Stimulated activated CD4-positive, alpha-beta T cell treated with anti-CD3 and anti-CD28 coated beads, TNF-alpha, amount 100 ng/mL, for 48 hours (primary cell): ENCODE measurements at regions not wholly inside any gene's neighbourhood (a gene's known extent, or its start where the extent isn't known, plus 50 kb on each side); places are given as distances from the start of the nearest gene placed in this dataset.
A peak's percentile ranks its signal among the peaks of the same experiment; 100 is the strongest.
"Not testable (repeated sequence)": the region's sequence is repeated elsewhere in the genome, so short reads cannot be mapped to it uniquely, and the experiment has no call there.

Experiments
- DNase-seq, 3 donors: peaks; one replicate each; pipeline ENCODE4 v3.0.0-alpha.2; 2020; ENCODE audit warnings: low read depth in 3 of 3

DNA sequence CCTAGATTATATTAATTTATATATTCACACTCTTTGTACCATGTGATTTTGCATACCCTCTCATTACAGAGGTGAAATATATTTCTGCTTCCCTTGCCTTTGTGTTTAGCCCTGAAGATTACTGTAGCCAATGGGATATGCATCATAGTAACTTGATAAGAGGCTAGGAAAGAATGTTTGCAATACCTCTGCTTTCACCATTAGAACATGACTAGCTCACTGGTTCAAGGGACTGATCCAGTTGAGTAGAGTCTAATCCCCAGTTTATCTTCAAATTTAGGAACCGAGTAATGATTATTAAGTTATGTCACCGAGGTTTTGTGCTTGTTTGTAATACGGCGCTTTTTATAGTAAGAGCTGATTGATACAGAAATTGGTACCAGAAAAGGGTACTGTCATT lies 552.6 kb upstream of the GJE1 start:
- no peak for DNase-seq

DNA sequence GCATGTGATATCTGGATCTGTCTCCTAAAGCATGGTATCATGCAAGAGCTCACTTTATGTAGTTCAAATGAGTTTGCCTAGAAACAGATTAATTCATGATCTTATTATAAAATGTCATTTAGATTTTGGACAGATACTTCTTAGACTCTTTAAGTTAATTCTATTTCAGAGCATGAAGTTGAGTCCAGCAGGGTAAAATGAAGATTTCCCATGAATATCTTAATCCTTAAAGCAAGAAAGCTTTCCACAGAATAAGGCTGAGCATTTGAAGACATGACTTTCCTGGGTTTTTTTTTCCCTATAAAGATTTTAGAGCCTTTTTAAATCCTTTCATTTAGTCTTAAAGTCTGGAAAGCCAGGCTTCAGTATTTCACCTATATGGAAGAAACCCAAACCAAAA lies 556.0 kb upstream of the GJE1 start:
- DNase-seq: no peak

DNA sequence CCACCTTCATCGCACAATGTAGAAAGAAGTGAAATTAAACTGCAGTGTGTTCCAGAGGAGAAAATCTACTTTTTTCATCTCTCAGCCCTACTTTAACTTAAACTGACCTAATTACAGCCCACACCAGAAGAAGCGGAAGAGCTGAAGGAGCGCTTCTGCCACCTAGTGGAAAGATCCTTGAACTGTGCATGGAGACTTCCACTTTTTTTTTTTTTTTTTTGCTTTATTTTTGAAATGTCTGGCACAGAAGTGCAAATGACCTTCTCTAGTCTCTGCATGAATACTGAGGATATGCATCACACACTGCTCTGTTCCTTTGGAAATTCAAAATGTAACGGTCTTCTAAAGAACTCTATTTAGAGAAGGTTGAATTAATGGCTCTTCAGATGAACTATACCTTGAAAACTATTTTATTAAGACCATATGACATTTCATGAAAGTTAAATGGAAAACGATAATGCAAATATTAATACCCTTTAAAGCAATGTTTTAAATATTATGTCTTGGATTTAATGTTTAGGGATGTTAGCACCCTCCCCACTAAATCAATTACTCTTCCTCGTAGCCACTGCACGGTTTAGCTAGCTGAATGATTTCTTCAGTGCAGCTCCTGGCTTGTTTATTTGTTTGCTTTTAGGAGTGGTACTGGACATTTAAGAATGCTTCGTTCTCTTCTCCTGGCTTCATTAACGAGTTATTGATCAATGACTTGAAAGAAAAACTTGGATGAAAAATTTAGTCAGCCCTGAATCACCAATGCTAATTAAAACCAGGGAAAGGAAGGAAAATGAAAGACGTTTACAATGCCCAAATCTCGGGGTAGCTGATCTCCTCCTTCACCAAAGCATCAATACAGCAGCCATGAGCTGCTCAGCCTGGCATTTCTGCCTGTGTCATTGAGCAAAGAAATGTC lies 569.6 kb upstream of the GJE1 start:
- peak in 2 of 3 donors; percentile 29 to 35 for DNase-seq

DNA sequence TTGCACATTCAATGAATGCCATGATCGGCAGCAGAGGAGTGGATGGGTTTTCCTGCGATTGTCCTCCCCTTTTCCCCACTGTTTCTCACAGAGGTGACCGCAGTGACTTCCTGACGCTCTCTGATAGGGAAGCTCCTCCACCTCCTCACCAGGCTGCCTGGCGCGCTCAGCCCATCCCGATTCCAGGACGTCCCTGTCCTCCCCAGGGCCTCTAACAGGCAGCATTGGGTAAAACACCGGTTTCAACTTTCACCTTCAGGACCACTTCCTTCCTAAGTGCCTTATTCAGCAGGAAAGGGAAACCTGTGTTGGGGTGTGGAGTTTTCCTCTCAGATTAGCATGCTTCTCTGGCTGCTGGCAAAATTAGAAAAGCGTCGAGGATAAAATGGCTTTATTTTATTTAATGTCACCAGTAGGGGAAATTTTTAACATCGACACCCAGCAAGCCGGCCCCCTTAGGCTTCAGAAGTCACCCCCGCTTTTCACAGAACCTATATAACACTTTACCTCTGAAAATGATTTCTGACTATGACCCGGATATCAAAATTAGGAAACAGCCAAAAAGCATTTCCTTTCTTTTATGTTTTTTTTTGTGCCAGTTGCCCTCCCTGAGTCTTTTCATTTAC lies 570.4 kb upstream of the GJE1 start:
- DNase-seq: no peak

DNA sequence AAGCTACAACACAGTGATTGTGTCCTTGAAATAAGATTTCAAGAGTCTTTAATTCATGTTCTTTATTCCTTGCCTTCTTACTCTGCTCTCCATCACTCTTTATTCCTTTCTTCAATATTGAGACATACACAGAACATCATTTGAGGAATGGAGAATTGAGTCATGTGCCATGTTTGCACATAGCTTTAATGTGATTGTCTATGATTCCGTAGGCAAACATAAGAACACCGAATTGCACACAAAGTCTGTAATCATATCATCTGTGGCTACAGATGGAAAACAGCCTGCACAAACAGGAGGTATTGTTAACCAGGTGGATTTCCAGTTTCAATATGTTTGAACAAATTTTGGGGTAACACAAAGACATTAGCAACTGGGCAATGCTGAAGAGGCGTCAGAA lies 571.6 kb upstream of the GJE1 start:
- no peak for DNase-seq

DNA sequence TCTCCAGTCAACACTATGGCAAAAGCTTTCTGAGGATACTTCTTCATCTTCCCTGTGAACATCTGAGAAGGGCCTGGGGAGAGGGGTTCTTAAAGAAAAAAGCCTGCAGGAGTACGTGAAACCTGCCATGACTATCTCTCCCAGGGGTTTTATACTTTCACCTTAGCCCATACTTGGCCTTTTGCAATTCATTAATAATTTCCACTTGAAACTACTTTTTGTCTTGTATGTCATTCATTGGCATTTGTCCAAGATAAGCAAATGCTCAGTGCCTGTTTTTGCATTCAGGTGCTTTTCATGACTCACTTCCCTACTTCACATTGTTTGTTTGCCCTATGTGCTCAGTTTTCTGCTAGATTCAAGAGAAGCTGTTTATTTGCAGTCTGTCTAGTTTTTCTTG lies 580.3 kb upstream of the GJE1 start:
- DNase-seq: no peak

DNA sequence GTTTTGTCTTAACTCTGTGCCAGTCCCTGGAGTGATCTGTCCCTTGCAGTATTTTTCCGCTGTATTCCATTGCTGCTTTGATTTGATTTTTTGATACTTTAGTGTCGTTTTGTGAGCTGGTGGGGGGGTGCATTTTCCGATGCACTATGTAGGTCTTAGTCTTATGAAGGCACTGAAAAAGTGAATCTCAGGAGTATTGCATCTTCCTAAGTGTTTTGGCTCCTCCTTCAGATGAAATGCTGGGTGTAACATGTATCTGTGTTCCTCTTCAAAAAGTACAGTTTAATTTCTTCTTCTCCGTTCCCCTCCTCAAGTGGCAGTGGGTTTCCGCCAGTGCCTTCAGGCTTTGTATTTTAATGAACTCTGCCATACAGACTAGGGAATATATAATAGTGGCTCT lies 580.7 kb upstream of the GJE1 start:
- DNase-seq: no peak

DNA sequence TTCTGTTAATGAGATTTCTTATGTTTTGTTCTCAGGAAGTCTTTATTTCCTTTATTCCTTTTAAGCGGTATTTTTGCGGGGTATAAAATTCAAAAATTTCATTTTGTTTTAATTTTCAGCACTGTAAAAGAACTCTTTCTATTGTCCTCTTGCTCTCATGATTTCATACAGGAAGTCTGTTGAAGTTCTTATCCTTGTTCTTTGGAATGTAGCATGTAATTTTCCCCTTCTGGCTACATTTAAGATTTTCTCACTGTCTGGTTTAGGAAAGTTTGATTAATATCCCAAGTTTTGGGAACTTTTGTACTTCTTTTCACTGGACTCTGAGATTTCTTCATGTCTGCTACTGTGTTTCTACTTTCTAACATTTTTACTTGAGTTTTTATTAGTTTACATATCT lies 581.4 kb upstream of the GJE1 start:
- DNase-seq: no peak

DNA sequence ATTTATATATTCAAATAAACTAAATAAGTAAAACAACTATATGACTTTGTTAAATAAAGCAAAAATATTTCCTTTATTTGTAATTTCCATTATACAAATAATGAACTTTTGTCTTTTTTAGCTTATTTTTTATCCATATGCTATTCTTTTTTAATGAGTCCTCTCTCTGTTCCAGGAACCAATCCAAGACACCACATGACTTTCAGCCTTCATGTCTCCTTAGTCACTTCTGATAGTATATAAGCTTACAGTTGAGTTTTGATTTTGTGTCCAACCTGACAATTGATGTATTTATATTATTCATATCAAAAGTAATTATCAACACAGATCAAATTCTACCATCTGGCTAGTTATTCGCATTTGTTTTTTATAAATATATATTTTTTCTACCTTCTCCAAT lies 582.3 kb upstream of the GJE1 start:
- no peak for DNase-seq

DNA sequence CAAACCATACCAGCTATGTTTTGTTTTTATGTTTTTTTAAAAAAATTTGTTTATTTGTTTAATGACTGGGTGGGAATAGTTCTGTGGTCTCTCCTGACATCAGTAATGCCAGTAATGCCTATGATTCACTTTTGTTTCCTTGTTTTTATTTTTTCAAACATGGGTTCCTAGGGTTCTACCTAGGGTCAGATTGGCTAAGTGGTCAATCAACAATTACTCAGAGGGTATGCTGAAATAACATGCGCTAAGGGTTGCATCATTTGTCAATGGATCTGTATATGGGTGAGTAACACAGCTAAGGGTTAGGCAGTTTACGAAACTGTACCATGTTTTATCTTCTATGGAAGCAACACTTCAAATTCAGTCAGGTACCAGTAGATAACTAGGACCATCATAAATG lies 583.8 kb upstream of the GJE1 start:
- DNase-seq: no peak

DNA sequence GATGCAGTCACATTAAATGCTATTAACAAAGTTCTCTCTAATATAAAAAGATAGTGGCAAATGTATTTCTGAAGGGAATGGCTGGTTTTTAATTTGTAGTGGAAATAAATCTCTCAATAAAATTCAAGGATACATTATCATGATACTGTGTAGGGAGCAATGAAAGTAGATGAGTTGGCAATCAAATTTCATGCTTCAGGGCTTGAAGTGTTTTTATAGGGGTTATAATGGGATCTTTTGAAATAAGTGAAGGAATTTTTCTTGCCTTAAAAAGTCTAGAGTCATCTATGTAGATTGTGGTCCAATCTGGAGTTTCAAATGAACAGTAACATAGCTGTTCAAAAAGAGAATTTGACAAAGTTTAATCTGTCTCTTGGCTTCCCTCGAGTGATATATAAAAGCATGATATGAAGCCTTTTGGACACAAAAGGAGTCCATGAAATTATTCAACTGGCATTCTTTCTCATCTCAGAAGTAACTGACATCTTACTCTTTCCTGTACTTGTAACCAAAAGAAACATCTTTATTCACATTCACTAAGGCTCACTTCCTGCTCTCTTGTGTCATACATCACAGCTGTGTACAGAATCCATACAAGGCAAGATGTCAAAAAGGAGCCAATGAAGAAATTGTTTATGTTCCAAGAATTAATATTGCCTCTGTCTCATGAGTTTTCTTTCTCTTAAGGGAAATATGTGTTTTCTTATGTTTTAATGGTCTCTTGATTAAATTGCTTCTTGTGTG lies 591.0 kb upstream of the GJE1 start:
- no peak for DNase-seq

DNA sequence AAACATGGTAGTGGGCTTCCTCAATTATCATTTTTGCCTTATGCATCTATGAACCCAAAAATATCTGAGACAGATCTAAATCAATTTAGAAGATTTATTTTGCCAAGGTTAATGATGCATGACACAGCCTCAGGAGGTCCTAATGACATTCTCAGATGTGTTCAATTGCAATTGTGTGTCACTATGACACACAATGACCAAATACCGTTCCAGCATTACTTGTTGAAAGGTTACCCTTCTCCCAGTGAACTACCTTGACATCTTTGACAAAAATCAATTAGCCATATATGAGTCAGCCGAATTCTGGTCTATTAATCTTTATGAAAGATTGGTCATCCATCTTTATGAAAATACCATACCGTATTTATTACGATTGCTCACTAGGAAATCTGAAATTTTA lies 592.5 kb upstream of the GJE1 start:
- no peak for DNase-seq

DNA sequence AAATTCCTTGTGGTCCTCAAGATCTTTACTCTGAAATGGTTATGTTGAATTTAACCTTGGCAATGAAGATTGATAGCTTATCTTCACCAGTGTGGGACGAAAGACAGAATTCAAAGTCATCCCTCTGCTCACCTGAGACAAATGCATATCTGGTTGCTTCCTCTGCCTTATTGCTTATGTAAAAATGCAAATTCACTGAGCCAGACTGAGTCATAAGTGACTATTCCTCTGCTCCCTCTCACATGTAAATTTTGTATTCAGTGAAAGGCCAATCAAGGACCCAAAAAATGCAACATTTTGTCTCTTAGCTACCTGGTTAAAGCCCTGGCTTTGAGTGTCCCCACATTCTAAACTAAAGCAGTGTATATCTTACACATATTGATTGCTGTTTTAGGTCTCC lies 593.1 kb upstream of the GJE1 start:
- no peak for DNase-seq

DNA sequence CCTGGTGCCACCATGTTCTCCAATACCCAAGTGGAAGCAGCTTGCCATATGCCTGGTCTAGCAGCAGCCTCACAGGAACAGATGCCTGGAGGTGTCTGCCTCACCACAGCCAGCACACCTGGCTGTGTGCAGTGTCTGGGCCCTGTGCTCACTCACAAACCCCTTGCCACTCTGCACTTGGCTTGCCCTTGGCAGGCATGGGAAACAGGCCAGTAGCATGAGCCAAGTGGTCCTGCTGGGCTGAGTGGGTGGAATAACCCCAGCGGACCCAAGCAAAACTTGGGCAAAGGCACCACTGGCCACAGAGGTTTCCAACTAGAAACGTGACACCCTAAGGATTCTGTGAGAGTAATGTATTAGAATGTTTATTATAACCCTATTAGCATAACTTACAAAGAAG lies 600.5 kb upstream of the GJE1 start:
- no peak for DNase-seq

DNA sequence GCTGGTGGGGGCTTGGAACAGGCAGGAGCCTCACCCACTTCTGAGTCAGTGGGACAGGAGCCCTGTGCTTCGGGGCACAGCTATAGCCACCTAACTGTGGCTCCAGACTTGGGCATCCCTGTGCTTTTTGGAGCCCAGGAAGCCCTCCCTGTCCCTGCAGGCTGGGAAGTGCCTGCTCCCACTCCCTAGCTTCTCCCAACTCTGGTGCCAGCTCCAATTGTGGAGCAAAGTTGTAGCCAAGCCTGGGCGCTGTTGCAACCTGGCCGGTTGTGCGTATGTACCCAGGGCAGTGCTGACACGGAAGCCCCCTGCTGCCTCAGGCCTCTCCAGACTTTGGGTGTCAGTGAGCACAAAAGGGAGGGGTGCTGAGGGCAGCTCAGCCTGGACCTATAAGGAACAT lies 601.7 kb upstream of the GJE1 start:
- DNase-seq: no peak

DNA sequence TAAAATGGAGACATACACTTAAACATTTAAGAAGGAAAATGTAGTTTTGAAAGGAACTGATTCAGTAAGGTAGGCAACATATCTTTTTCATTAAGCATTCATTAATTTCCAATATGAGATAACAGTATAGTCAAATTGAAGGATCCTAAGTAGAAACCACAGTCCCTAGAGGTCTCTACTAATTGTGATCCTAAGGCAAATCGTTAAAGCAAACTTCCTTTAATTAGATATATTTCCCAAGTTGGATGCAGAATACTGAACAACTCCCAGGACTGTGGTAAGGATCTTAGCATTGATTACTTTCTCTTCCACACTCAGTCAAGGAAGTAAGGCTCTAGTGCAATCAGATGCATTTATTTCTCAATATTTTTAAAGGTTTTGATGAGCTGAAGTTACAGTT lies 604.1 kb upstream of the GJE1 start:
- DNase-seq: no peak

DNA sequence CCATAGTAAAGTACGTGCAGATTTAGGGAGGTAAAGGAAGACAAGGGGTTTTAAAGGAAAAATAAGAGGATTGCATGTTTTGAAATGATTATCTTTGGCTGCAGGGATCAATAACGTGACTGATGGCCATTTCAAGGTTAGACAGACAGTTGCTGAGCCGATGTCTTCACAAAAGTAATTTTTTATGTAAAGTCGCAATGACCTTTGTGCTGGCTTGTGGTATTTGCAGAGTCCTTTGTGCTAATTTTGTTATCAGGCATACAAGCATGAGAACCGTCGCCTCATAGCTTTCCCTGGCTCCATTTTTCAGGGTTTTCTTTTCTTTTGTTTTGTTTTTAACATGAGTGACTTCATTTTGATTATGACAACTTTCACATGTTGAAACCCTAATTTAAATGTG lies 605.7 kb upstream of the GJE1 start:
- no peak for DNase-seq

DNA sequence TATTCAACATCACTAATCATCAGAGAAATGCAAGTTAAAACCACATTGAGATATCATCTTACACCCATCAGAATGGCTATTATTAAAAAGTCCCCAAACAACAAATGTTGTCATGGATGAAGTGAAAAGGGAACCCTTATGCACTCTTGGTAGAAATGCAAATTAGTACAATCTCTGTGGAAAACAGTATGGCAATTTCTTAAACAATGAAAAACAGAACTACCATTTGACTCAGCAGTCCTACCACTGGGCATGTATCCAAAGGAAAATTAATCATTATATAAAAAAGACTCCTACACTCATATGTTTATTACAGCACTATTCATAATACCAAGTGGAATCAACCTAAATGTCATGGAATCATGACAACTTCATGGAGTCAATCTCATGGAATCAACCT lies 611.3 kb upstream of the GJE1 start:
- no peak for DNase-seq

DNA sequence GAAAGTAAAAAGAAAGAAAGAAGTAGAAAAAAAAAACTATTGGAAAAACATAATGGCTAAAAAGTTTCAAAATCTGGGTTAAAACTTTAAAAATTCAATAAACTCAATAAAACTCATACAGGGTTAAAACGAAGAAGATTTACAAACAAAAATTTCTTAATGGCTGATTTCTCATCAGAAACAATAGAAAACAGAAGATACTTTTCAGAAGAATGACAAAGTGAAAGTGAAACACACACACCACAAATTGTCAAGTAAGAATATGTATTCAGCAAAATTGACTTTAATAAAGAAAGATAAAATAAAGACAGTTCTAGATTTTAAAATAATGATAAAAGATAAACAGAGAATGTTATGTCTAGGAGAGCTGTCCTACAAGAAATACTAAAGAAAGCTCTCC lies 618.9 kb upstream of the GJE1 start:
- DNase-seq: no peak

DNA sequence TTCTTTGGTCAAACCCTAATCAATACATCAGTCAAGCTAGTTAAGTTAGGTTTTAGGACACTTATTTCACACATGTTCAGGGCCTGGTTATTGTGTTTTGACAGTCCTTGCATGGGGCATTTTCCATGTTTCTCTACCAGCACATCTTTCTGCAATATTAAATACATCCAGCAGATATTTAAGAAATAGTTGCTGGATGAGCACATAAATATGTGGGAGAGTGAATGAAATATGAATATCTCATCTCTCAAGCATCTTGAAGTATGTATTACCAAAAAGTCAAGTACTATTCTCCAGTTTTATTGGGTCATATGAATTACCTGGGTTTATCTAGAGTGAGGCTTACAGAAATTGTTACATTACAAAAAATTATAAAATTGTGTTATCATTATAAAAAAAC lies 621.9 kb upstream of the GJE1 start:
- DNase-seq: no peak

DNA sequence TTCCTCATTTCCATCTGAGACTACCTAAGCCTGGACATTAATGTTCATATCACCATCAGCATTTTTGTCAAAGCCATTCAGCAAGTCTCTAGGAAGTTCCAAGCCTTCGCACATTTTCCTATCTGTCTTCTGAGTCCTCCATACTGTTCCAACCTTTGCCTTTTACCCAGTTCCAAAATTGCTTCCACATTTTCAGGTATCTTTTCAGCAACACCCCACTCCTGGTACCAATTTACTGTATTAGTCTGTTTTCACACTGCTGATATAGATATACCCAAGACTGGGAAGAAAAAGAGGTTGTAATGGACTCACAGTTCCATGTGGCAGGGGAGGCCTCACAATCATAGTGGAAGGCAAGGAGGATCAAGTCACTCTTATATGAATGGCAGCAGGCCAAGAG lies 626.7 kb upstream of the GJE1 start:
- not testable (repeated sequence) for DNase-seq

DNA sequence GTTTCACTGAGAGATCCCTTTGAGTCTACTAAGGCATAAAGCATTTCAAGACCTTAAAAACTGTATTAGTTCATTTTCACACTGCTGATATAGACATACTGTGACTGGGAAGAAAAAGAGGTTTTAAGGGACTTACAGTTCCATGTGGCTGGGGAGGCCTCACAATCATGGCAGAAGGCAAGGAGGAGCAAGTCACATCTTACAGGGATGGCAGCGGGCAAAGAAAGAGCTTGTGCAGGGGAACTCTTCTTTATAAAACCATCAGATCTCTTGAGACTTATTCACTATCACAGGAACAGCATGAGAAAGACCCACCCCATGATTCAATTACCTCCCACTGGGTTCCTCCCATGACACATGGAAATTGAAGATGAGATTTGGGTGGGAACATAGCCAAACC lies 628.4 kb upstream of the GJE1 start:
- DNase-seq: not testable (repeated sequence)

DNA sequence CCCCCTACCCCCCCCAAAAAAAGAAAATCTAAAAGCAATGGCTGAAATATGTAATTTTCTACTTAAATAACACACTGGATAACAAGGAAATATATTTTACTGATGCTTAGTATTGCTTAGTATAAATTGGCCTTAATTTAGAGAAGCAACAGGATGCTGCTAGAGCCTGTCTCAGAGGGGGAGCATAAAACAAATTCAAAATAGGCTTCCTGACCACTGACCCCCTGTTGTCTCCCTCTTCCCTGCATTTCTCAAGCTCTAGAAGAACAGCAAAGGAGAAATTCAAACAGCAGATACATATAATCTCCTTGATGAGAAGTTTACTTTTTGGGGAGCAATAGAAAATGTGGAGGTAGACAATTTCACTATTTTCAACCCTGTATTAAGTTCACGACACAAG lies 631.1 kb upstream of the GJE1 start:
- DNase-seq: no peak
